ENCODE measurements at regions not wholly inside any gene's neighbourhood (a gene's known extent, or its start where the extent isn't known, plus 50 kb on each side); places are given as distances from the start of the nearest gene placed in this dataset.

- TF ChIP-seq SMARCA4 (IDR thresholded peaks at IDR 0.05), result peak; percentile 53
- TF ChIP-seq, protein P1, sequence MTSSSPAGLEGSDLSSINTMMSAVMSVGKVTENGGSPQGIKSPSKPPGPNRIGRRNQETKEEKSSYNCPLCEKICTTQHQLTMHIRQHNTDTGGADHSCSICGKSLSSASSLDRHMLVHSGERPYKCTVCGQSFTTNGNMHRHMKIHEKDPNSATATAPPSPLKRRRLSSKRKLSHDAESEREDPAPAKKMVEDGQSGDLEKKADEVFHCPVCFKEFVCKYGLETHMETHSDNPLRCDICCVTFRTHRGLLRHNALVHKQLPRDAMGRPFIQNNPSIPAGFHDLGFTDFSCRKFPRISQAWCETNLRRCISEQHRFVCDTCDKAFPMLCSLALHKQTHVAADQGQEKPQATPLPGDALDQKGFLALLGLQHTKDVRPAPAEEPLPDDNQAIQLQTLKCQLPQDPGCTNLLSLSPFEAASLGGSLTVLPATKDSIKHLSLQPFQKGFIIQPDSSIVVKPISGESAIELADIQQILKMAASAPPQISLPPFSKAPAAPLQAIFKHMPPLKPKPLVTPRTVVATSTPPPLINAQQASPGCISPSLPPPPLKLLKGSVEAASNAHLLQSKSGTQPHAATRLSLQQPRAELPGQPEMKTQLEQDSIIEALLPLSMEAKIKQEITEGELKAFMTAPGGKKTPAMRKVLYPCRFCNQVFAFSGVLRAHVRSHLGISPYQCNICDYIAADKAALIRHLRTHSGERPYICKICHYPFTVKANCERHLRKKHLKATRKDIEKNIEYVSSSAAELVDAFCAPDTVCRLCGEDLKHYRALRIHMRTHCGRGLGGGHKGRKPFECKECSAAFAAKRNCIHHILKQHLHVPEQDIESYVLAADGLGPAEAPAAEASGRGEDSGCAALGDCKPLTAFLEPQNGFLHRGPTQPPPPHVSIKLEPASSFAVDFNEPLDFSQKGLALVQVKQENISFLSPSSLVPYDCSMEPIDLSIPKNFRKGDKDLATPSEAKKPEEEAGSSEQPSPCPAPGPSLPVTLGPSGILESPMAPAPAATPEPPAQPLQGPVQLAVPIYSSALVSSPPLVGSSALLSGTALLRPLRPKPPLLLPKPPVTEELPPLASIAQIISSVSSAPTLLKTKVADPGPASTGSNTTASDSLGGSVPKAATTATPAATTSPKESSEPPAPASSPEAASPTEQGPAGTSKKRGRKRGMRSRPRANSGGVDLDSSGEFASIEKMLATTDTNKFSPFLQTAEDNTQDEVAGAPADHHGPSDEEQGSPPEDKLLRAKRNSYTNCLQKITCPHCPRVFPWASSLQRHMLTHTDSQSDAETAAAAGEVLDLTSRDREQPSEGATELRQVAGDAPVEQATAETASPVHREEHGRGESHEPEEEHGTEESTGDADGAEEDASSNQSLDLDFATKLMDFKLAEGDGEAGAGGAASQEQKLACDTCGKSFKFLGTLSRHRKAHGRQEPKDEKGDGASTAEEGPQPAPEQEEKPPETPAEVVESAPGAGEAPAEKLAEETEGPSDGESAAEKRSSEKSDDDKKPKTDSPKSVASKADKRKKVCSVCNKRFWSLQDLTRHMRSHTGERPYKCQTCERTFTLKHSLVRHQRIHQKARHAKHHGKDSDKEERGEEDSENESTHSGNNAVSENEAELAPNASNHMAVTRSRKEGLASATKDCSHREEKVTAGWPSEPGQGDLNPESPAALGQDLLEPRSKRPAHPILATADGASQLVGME (CRISPR knock-in tag; IDR thresholded peaks at IDR 0.05), result no peak
- no peak for TF ChIP-seq NR3C1 (CRISPR knock-in tag; IDR thresholded peaks at IDR 0.05)
- TF ChIP-seq ID3 (CRISPR knock-in tag; IDR thresholded peaks at IDR 0.05), result no peak
- no peak for TF ChIP-seq ID3 (tag; IDR thresholded peaks at IDR 0.05)
- no peak for TF ChIP-seq CBX2 (IDR thresholded peaks at IDR 0.05; ENCODE audit: insufficient read depth, low read length, poor library complexity, severe bottlenecking)
- no peak for TF ChIP-seq ZNF551 (CRISPR knock-in tag; IDR thresholded peaks at IDR 0.05)
- TF ChIP-seq YY1 (IDR thresholded peaks at IDR 0.05; ENCODE audit: borderline replicate concordance in 1 of 3, control insufficient read depth in 1 of 3, extremely low read depth in 1 of 3, insufficient read depth in 3 of 3, insufficient read length in 1 of 3, insufficient replicate concordance in 2 of 3, low read depth in 1 of 3, low read length in 2 of 3), result peak in 1 of 3 experiments; percentile 30
- no peak for TF ChIP-seq ATF1 (CRISPR knock-in tag; IDR thresholded peaks at IDR 0.05)
- TF ChIP-seq ATF1 (tag; IDR thresholded peaks at IDR 0.05), result peak; percentile 14; the same call in 1 of the 2 replicates
- TF ChIP-seq SUPT5H (IDR thresholded peaks at IDR 0.05), result no peak
- no peak for TF ChIP-seq NR4A1 (CRISPR knock-in tag; IDR thresholded peaks at IDR 0.05)
- no peak for TF ChIP-seq NR4A1 (tag; IDR thresholded peaks at IDR 0.05)
- TF ChIP-seq ZKSCAN1 (IDR thresholded peaks at IDR 0.05; ENCODE audit: low read depth, low read length), result no peak
- TF ChIP-seq MCM7 (IDR thresholded peaks at IDR 0.05), result no peak
- no peak for TF ChIP-seq GTF2E2 (tag; IDR thresholded peaks at IDR 0.05)
- no peak for TF ChIP-seq ZBTB1 (CRISPR knock-in tag; IDR thresholded peaks at IDR 0.05; ENCODE audit: borderline replicate concordance, low read depth)
- peak; percentile 79 for TF ChIP-seq ARID1B (IDR thresholded peaks at IDR 0.05)
- TF ChIP-seq BRF1 (IDR thresholded peaks at IDR 0.05; ENCODE audit: borderline replicate concordance, extremely low read depth, insufficient read length), result no peak
- TF ChIP-seq, protein P2, sequence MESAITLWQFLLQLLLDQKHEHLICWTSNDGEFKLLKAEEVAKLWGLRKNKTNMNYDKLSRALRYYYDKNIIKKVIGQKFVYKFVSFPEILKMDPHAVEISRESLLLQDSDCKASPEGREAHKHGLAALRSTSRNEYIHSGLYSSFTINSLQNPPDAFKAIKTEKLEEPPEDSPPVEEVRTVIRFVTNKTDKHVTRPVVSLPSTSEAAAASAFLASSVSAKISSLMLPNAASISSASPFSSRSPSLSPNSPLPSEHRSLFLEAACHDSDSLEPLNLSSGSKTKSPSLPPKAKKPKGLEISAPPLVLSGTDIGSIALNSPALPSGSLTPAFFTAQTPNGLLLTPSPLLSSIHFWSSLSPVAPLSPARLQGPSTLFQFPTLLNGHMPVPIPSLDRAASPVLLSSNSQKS (CRISPR knock-in tag; IDR thresholded peaks at IDR 0.05), result no peak
- TF ChIP-seq, protein P3, sequence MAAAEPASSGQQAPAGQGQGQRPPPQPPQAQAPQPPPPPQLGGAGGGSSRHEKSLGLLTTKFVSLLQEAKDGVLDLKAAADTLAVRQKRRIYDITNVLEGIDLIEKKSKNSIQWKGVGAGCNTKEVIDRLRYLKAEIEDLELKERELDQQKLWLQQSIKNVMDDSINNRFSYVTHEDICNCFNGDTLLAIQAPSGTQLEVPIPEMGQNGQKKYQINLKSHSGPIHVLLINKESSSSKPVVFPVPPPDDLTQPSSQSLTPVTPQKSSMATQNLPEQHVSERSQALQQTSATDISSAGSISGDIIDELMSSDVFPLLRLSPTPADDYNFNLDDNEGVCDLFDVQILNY (CRISPR knock-in tag; IDR thresholded peaks at IDR 0.05), result no peak
- peak; percentile 62; the same call in 1 of the 2 replicates for TF ChIP-seq EP300 (IDR thresholded peaks at IDR 0.05; ENCODE audit: low read length)
These were observed 105.4 kb upstream of the FRMD4A start (continued) for GRCh38 chr10:14435976-14436632.

Measured in K562 (cell line).